HEK293 (cell line): ENCODE measurements at regions not wholly inside any gene's neighbourhood (a gene's known extent, or its start where the extent isn't known, plus 50 kb on each side); places are given as distances from the start of the nearest gene placed in this dataset.

ENCODE experiments used
- CTCF ChIA-PET: fragments of 350-600 bp; formaldehyde crosslinking; extraction: SDS; loops from one replicate; lab custom pipeline; 2021; ENCODE audit warnings: antibody characterized with exemption; lab: Yijun Ruan, JAX
- POLR2A ChIA-PET: fragments of 300-600 bp; formaldehyde crosslinking; extraction: SDS; loops from one replicate; lab custom pipeline; 2020; ENCODE audit warnings: antibody characterized with exemption, inconsistent platforms; lab: Yijun Ruan, JAX
- H3K27ac ChIP-seq: fragments of 200-500 bp; sonication (Bioruptor generic); 2 replicates; pipeline ENCODE4 v1.5.1; 2014; ENCODE audit warnings: low read depth, low read length, control low read depth, inconsistent platforms; ENCODE audit errors: extremely low read depth
- H3K36me3 ChIP-seq, 2 experiments: fragments of 200-500 bp in 1 of 2; sonication (Bioruptor generic) in 1 of 2; 1 replicate in 1 of 2; 2 replicates in 1 of 2; pipeline ENCODE4 v1.5.1; 2014 to 2017; ENCODE audit warnings: inconsistent platforms in 2 of 2, low read length in 2 of 2; ENCODE audit not compliant: control insufficient read depth in 2 of 2, insufficient read depth in 1 of 2
- H3K4me1 ChIP-seq: fragments of 200-500 bp; sonication (Bioruptor generic); 2 replicates; pipeline ENCODE4 v1.5.1; 2014; ENCODE audit warnings: mild to moderate bottlenecking, low read length, inconsistent platforms; ENCODE audit not compliant: control insufficient read depth, insufficient read depth
- H3K4me3 ChIP-seq: 2 replicates; pipeline ENCODE4 v1.5.1; 2011; ENCODE audit warnings: low read depth, mild to moderate bottlenecking, control low read depth, low read length, moderate library complexity
- H3K9me3 ChIP-seq: fragments of 200-500 bp; sonication (Bioruptor generic); 2 replicates; pipeline ENCODE4 v1.5.1; 2014; ENCODE audit warnings: low read depth, low read length, inconsistent platforms; ENCODE audit not compliant: control insufficient read depth, insufficient read depth
- GLIS2 ChIP-seq: fragments of 450-650 bp; formaldehyde crosslinking; IDR thresholded peaks from 2 replicates; pipeline ENCODE4 v1.5.1; 2016; ENCODE audit warnings: missing biosample characterization, missing genetic modification characterization
- KLF1 ChIP-seq: fragments of 450-650 bp; formaldehyde crosslinking; IDR thresholded peaks from 2 replicates; pipeline ENCODE4 v1.5.1; 2016; ENCODE audit warnings: missing biosample characterization, missing genetic modification characterization
- KLF16 ChIP-seq: fragments of 450-650 bp; formaldehyde crosslinking; IDR thresholded peaks from 2 replicates; pipeline ENCODE4 v1.5.1; 2017; ENCODE audit warnings: missing biosample characterization, missing genetic modification characterization
- KLF9 ChIP-seq: fragments of 450-650 bp; formaldehyde crosslinking; IDR thresholded peaks from 2 replicates; pipeline ENCODE4 v1.5.1; 2016; ENCODE audit warnings: missing biosample characterization, missing genetic modification characterization, low read depth
- MEIS1 ChIP-seq: sonication (generic); formaldehyde crosslinking; IDR thresholded peaks from 2 replicates; pipeline ENCODE4 v1.8.1; 2022; ENCODE audit warnings: missing genetic modification reagents, mild to moderate bottlenecking, borderline replicate concordance
- RBAK ChIP-seq: fragments of 450-650 bp; formaldehyde crosslinking; IDR thresholded peaks from 2 replicates; pipeline ENCODE4 v1.5.1; 2016; ENCODE audit warnings: missing biosample characterization, missing genetic modification characterization
- SCRT2 ChIP-seq: fragments of 450-650 bp; formaldehyde crosslinking; IDR thresholded peaks from 2 replicates; pipeline ENCODE4 v1.5.1; 2016; ENCODE audit warnings: missing biosample characterization, missing genetic modification characterization
- ZBTB8A ChIP-seq: fragments of 450-650 bp; formaldehyde crosslinking; IDR thresholded peaks from 2 replicates; pipeline ENCODE4 v1.5.1; 2016; ENCODE audit warnings: missing biosample characterization, missing genetic modification characterization
- ZNF10 ChIP-seq: fragments of 450-650 bp; formaldehyde crosslinking; IDR thresholded peaks from 2 replicates; pipeline ENCODE4 v1.5.1; 2017; ENCODE audit warnings: missing biosample characterization, missing genetic modification characterization
- ZNF114 ChIP-seq: fragments of 450-650 bp; formaldehyde crosslinking; IDR thresholded peaks from 2 replicates; pipeline ENCODE4 v1.5.0; 2017; ENCODE audit warnings: missing biosample characterization, missing genetic modification characterization
- ZNF16 ChIP-seq: fragments of 450-650 bp; formaldehyde crosslinking; IDR thresholded peaks from 2 replicates; pipeline ENCODE4 v1.5.1; 2016; ENCODE audit warnings: low read depth, missing biosample characterization, missing genetic modification characterization
- ZNF2 ChIP-seq: fragments of 450-650 bp; formaldehyde crosslinking; IDR thresholded peaks from 2 replicates; pipeline ENCODE4 v1.5.1; 2016; ENCODE audit warnings: missing biosample characterization, missing genetic modification characterization
- ZNF266 ChIP-seq: fragments of 450-650 bp; formaldehyde crosslinking; IDR thresholded peaks from 2 replicates; pipeline ENCODE4 v1.5.1; 2016; ENCODE audit warnings: missing biosample characterization, missing genetic modification characterization, low read depth
- ZNF324 ChIP-seq: fragments of 450-650 bp; formaldehyde crosslinking; IDR thresholded peaks from 2 replicates; pipeline ENCODE4 v1.5.1; 2016; ENCODE audit warnings: missing biosample characterization, missing genetic modification characterization
- ZNF37A ChIP-seq: fragments of 450-650 bp; IDR thresholded peaks from 2 replicates; pipeline ENCODE4 v1.5.1; 2018; ENCODE audit warnings: missing biosample characterization, missing genetic modification characterization
- ZNF391 ChIP-seq: fragments of 450-650 bp; formaldehyde crosslinking; IDR thresholded peaks from 2 replicates; pipeline ENCODE4 v1.5.1; 2016; ENCODE audit warnings: low read depth, missing biosample characterization, missing genetic modification characterization, borderline replicate concordance
- ZNF433 ChIP-seq: fragments of 450-650 bp; formaldehyde crosslinking; IDR thresholded peaks from 2 replicates; pipeline ENCODE4 v1.5.1; 2016; ENCODE audit warnings: missing biosample characterization, missing genetic modification characterization, low read depth
- ZNF521 ChIP-seq: fragments of 450-650 bp; formaldehyde crosslinking; IDR thresholded peaks from 2 replicates; pipeline ENCODE4 v1.5.1; 2017; ENCODE audit warnings: missing biosample characterization, mild to moderate bottlenecking, missing genetic modification characterization
- ZNF529 ChIP-seq: fragments of 450-650 bp; formaldehyde crosslinking; IDR thresholded peaks from 2 replicates; pipeline ENCODE4 v1.5.1; 2017; ENCODE audit warnings: missing genetic modification characterization, missing biosample characterization; ENCODE audit not compliant: insufficient replicate concordance
- ZNF530 ChIP-seq: fragments of 450-650 bp; formaldehyde crosslinking; IDR thresholded peaks from 2 replicates; pipeline ENCODE4 v1.5.1; 2016; ENCODE audit warnings: low read depth, missing biosample characterization, missing genetic modification characterization
- ZNF544 ChIP-seq: fragments of 450-650 bp; formaldehyde crosslinking; IDR thresholded peaks from 2 replicates; pipeline ENCODE4 v1.5.0; 2017; ENCODE audit warnings: missing biosample characterization, missing genetic modification characterization
- ZNF558 ChIP-seq: fragments of 450-650 bp; formaldehyde crosslinking; IDR thresholded peaks from 2 replicates; pipeline ENCODE4 v1.5.1; 2016; ENCODE audit warnings: missing biosample characterization, missing genetic modification characterization
- ZNF585B ChIP-seq: fragments of 450-650 bp; formaldehyde crosslinking; IDR thresholded peaks from 2 replicates; pipeline ENCODE4 v1.5.1; 2016; ENCODE audit warnings: missing biosample characterization, missing genetic modification characterization
- ZNF624 ChIP-seq: fragments of 450-650 bp; formaldehyde crosslinking; IDR thresholded peaks from 2 replicates; pipeline ENCODE4 v1.5.1; 2017; ENCODE audit warnings: missing biosample characterization, missing genetic modification characterization
- ZNF658 ChIP-seq: fragments of 450-650 bp; formaldehyde crosslinking; IDR thresholded peaks from 2 replicates; pipeline ENCODE4; 2016; ENCODE audit warnings: missing biosample characterization, missing genetic modification characterization
- ZNF660 ChIP-seq: fragments of 450-650 bp; IDR thresholded peaks from 2 replicates; pipeline ENCODE4 v1.5.1; 2018; ENCODE audit warnings: missing biosample characterization, mild to moderate bottlenecking, missing genetic modification characterization
- ZNF707 ChIP-seq: fragments of 450-650 bp; formaldehyde crosslinking; IDR thresholded peaks from 2 replicates; pipeline ENCODE4 v1.5.1; 2016; ENCODE audit warnings: missing biosample characterization, missing genetic modification characterization
- ZNF837 ChIP-seq: fragments of 450-650 bp; formaldehyde crosslinking; IDR thresholded peaks from 2 replicates; pipeline ENCODE4 v1.5.1; 2016; ENCODE audit warnings: missing biosample characterization, missing genetic modification characterization
- TF ChIP-seq, protein P1 (sequence below): fragments of 450-650 bp; formaldehyde crosslinking; IDR thresholded peaks from 2 replicates; pipeline ENCODE4 v1.5.1; 2016; ENCODE audit warnings: missing biosample characterization, missing genetic modification characterization
- TF ChIP-seq, protein P2 (sequence below): fragments of 450-650 bp; formaldehyde crosslinking; IDR thresholded peaks from 2 replicates; pipeline ENCODE4 v1.5.1; 2016; ENCODE audit warnings: missing biosample characterization, missing genetic modification characterization
- TF ChIP-seq, protein P3 (sequence below): fragments of 450-650 bp; formaldehyde crosslinking; IDR thresholded peaks from 2 replicates; pipeline ENCODE4; 2016; ENCODE audit warnings: missing biosample characterization, missing genetic modification characterization

DNA sequence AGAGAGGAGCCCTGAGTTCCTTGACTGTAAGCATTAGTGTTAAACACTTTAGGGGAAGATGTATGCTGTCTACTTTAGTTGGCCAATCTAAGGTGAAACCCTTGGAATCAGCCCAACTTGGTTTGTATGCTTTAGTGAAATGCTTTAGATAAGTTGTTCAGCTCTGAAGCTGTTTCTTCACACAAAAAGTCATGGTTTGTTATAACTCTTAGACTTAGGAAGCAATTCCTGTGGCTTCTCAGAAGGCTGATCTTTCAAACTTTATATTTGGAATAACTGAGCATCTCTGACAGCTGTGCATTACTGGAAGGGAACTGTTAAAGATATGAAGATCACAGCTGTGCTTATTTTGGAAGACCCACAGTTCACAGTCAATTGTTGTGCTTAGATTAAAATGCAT lies 714.1 kb downstream of the FAT4 start (continued):
- no peak for TF ChIP-seq ZNF837

DNA sequence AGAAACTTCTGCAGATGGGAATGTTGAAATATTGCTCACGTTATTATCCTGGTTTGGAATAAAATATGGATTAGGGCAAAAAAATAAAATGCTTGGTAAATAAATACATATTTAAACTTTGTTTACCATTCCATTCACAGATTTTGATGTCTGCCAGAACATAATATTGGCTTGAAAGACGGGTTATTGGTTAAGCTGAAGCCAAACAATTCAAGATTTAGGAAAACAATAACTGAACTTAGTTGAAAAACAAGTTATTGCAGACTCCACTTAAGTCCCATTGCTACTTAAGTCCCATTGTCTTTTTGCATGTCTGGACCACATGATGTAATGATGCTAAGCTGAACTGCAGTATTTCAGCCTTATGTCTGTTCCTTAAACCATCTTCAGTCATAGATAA lies 722.5 kb downstream of the FAT4 start:
- TF ChIP-seq MEIS1 (no peak), SCRT2 (tag by site-specific recombination) (no peak), ZNF266 (tag by site-specific recombination) (no peak), ZNF529 (tag by site-specific recombination) (no peak), ZNF16 (tag by site-specific recombination) (no peak), ZNF391 (tag by site-specific recombination) (no peak), KLF1 (no peak), ZNF658 (tag by site-specific recombination) (no peak), ZNF2 (tag by site-specific recombination) (no peak), ZNF585B (tag by site-specific recombination) (no peak), ZNF707 (tag by site-specific recombination) (no peak), ZNF530 (tag by site-specific recombination) (no peak), ZNF624 (tag by site-specific recombination) (no peak), KLF9 (tag by site-specific recombination) (no peak)
- TF ChIP-seq, protein P1, sequence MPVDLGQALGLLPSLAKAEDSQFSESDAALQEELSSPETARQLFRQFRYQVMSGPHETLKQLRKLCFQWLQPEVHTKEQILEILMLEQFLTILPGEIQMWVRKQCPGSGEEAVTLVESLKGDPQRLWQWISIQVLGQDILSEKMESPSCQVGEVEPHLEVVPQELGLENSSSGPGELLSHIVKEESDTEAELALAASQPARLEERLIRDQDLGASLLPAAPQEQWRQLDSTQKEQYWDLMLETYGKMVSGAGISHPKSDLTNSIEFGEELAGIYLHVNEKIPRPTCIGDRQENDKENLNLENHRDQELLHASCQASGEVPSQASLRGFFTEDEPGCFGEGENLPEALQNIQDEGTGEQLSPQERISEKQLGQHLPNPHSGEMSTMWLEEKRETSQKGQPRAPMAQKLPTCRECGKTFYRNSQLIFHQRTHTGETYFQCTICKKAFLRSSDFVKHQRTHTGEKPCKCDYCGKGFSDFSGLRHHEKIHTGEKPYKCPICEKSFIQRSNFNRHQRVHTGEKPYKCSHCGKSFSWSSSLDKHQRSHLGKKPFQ (tag by site-specific recombination), result no peak
- Histone ChIP-seq H3K9me3 (no peaks in the 10 kb centered on the region), H3K4me1 (no peaks in the 10 kb centered on the region), H3K4me3 (no peak overlapping the region), H3K27ac (no peak overlapping the region), H3K36me3 (no peaks in the 10 kb centered on the region)
- POLR2A ChIA-PET, result no interaction called here
- CTCF ChIA-PET, result no interaction called here

DNA sequence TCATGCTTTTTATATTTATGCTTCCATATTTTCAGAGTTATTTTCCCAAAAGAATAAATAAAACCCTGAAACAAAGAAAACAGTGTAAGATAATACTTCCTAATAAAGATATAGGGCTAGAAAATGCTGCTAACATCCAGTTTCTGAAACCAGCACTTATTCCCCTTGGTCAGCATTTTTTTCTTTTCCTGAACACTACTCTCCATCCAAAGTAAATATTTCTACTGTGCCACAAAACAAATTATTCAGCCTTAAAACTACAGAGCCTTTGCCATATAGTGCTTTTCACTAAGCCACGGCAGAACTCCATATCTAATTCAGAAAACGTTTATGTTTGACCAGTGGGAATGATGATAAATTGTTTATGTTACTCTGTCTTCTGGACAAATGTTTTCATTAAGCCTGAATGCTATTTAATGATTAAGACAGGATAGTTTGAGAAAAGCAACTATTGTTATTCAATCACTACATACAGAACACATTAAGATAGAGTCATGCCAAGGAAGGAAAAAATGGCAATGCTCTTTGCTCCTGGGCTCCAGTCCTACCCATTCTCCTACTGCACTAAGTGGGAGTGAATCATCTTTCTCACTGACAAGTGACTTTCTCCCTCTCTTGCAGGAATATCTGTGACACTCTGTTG lies 723.9 kb downstream of the FAT4 start:
- POLR2A ChIA-PET, result no interaction called here

DNA sequence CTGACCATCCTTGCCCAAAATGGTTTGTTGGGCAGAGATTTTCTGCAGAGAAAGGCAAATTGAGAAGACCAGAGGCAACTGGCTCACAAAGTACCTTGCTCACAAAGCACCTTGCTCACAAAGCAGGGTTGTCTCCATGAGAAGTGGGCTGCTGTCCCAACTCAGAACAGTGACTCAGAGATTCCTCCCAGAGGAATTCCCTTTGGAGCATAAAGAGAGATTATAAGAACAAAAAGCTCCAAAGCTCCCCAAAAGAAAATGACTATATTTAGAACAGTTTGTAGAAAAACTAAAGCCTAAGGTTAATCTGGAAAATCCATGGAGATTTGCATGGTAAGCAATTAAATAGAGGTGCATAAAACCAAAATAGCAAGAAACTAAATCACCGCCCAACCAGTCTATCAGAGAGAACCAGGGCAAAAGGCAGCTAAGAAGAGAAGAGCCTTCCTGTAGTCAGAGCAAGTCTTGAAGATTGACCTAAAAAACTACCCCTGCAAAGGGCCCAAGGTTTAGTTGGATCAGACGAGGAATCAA lies 731.4 kb downstream of the FAT4 start:
- POLR2A ChIA-PET, result no interaction called here
- Histone ChIP-seq H3K4me3 (no peak overlapping the region), H3K36me3 (no peaks in the 10 kb centered on the region), H3K4me1 (no peaks in the 10 kb centered on the region), H3K9me3 (no peaks in the 10 kb centered on the region), H3K27ac (no peak overlapping the region)
- CTCF ChIA-PET, result no interaction called here
- TF ChIP-seq ZNF324 (tag by site-specific recombination) (no peak), GLIS2 (tag by site-specific recombination) (no peak), ZBTB8A (tag by site-specific recombination) (no peak), ZNF544 (tag by site-specific recombination) (no peak), ZNF37A (tag by site-specific recombination) (no peak), ZNF433 (tag by site-specific recombination) (no peak), KLF16 (tag by site-specific recombination) (no peak), ZNF266 (tag by site-specific recombination) (no peak), ZNF10 (tag by site-specific recombination) (no peak), RBAK (no peak), ZNF660 (tag by site-specific recombination) (no peak), ZNF558 (tag by site-specific recombination) (no peak), ZNF624 (tag by site-specific recombination) (no peak)
- TF ChIP-seq, protein P2, sequence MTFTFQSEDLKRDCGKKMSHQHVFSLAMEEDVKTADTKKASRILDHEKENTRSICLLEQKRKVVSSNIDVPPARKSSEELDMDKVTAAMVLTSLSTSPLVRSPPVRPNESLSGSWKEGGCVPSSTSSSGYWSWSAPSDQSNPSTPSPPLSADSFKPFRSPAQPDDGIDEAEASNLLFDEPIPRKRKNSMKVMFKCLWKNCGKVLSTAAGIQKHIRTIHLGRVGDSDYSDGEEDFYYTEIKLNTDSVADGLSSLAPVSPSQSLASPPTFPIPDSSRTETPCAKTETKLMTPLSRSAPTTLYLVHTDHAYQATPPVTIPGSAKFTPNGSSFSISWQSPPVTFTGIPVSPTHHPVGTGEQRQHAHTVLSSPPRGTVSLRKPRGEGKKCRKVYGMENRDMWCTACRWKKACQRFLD (tag by site-specific recombination), result no peak
- TF ChIP-seq, protein P3, sequence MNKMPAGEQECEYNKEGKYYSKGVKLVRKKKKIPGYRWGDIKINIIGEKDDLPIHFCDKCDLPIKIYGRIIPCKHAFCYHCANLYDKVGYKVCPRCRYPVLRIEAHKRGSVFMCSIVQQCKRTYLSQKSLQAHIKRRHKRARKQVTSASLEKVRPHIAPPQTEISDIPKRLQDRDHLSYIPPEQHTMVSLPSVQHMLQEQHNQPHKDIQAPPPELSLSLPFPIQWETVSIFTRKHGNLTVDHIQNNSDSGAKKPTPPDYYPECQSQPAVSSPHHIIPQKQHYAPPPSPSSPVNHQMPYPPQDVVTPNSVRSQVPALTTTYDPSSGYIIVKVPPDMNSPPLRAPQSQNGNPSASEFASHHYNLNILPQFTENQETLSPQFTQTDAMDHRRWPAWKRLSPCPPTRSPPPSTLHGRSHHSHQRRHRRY (tag by site-specific recombination), result no peak

More for the DNA sequence above, 723.9 kb downstream of the FAT4 start:
- Histone ChIP-seq H3K36me3 (no peaks in the 10 kb centered on the region), H3K4me1 (no peaks in the 10 kb centered on the region), H3K27ac (no peak overlapping the region), H3K4me3 (no peak overlapping the region), H3K9me3 (no peaks in the 10 kb centered on the region)
- no peak for TF ChIP-seq ZNF521 (tag by site-specific recombination)
- no peak for TF ChIP-seq ZNF114 (tag by site-specific recombination)
- CTCF ChIA-PET, result no interaction called here
